K562 (cell line): ENCODE measurements at regions not wholly inside any gene's neighbourhood (a gene's known extent, or its start where the extent isn't known, plus 50 kb on each side); places are given as distances from the start of the nearest gene placed in this dataset.

Source experiments
- ATAC-seq: fragments of 200-7000 bp; cut with Tn5 transposase; 3 replicates; pipeline ENCODE4 v1.9.1; 2020; ENCODE audit warnings: moderate library complexity
- BruUV-seq: library from RNA; stranded (reverse); fragments of 400-500 nt; replicated peaks from 2 replicates; lab custom pipeline; 2021; lab: Mats Ljungman, UMichigan
- CTCF ChIA-PET: fragments of 300-600 bp; formaldehyde crosslinking; extraction: SDS; loops from one replicate; lab custom pipeline; 2021; ENCODE audit warnings: low intra/inter-chr PET ratio; lab: Yijun Ruan, JAX
- POLR2A ChIA-PET: fragments of 300-600, 350-650 bp; sonication (Branson Sonifier 250); formaldehyde crosslinking; extraction: SDS; loops from one replicate; lab custom pipeline; 2021; ENCODE audit warnings: antibody characterized with exemption, inconsistent platforms; lab: Yijun Ruan, JAX
- DNase-seq, 4 experiments: peaks; one replicate each; pipeline versions ENCODE4 v3.0.0 to v3.0.0-alpha.2; 2011 to 2018; ENCODE audit warnings: low spot score in 3 of 4, mixed read lengths in 3 of 4; ENCODE audit errors: extremely low read depth in 1 of 4
- FAIRE-seq: peaks from 2 replicates; lab custom pipeline; 2011; peaks lifted over from hg19 to GRCh38; lab: Jason Lieb, UNC
- H2AFZ ChIP-seq: 2 replicates; pipeline ENCODE4 v1.6.0; 2011; ENCODE audit warnings: low read depth, low read length, control low read depth, inconsistent platforms
- H3K27ac ChIP-seq: fragments of 200-600 bp; 3 replicates; pipeline ENCODE4 v1.8.0; 2011; ENCODE audit warnings: low read depth, mild to moderate bottlenecking, control low read depth, inconsistent platforms, low read length, moderate library complexity, mixed read lengths; ENCODE audit errors: extremely low read depth
- H3K27me3 ChIP-seq, 2 experiments: fragments of 300-600 bp in 1 of 2; 2 replicates in 1 of 2; 3 replicates in 1 of 2; pipeline versions ENCODE4 v1.6.0 to v1.8.0; 2011; ENCODE audit warnings: inconsistent platforms in 2 of 2, low read length in 2 of 2, mild to moderate bottlenecking in 1 of 2, mixed read lengths in 1 of 2, moderate library complexity in 1 of 2; ENCODE audit not compliant: control insufficient read depth in 2 of 2, insufficient read depth in 2 of 2
- H3K36me3 ChIP-seq: fragments of 300-600 bp; 3 replicates; pipeline ENCODE4 v1.8.0; 2011; ENCODE audit warnings: mild to moderate bottlenecking, low read length, inconsistent platforms; ENCODE audit not compliant: control insufficient read depth, insufficient read depth
- H3K4me1 ChIP-seq, 2 experiments: fragments of 200-600 bp in 1 of 2; replicated peaks in 1 of 2; 2 replicates in 1 of 2; 3 replicates in 1 of 2; pipeline versions ENCODE4 v1.5.1 to v1.8.0; 2011; ENCODE audit warnings: inconsistent platforms in 2 of 2, low read length in 2 of 2, mild to moderate bottlenecking in 1 of 2, mixed read lengths in 1 of 2, moderate library complexity in 1 of 2; ENCODE audit not compliant: control insufficient read depth in 2 of 2, insufficient read depth in 2 of 2
- H3K4me2 ChIP-seq: 2 replicates; pipeline ENCODE4 v1.6.1; 2011; ENCODE audit warnings: low read length, control low read depth, inconsistent platforms, mixed read lengths; ENCODE audit not compliant: insufficient read depth
- H3K4me3 ChIP-seq: fragments of 200-600 bp; sonication (generic), shearing (Covaris generic); 2 replicates; pipeline ENCODE4 v1.5.1; 2016; ENCODE audit warnings: control low read depth, inconsistent platforms
- H3K79me2 ChIP-seq: fragments of 200-600 bp; 3 replicates; pipeline ENCODE4 v1.8.0; 2011; ENCODE audit warnings: low read length, inconsistent platforms; ENCODE audit not compliant: control insufficient read depth, insufficient read depth
- H3K9ac ChIP-seq, 2 experiments: 2 replicates each; pipeline versions ENCODE4 v1.6.0 to v1.6.1; 2011; ENCODE audit warnings: low read depth in 2 of 2, low read length in 2 of 2, control low read depth in 1 of 2, inconsistent platforms in 1 of 2, mild to moderate bottlenecking in 1 of 2, mixed read lengths in 1 of 2; ENCODE audit not compliant: insufficient read depth in 1 of 2
- H3K9me1 ChIP-seq: one replicate; pipeline ENCODE4 v1.6.0; 2011; ENCODE audit warnings: inconsistent platforms, mild to moderate bottlenecking, low read length, moderate library complexity; ENCODE audit not compliant: control insufficient read depth, insufficient read depth
- H3K9me3 ChIP-seq: replicated peaks from 2 replicates; pipeline ENCODE4 v1.5.1; 2011; ENCODE audit warnings: low read depth, low read length, inconsistent platforms; ENCODE audit not compliant: control insufficient read depth, insufficient read depth
- H4K20me1 ChIP-seq: replicated peaks from 2 replicates; pipeline ENCODE4 v1.6.1; 2011; ENCODE audit warnings: low read length, inconsistent platforms, mixed read lengths; ENCODE audit not compliant: control insufficient read depth, insufficient read depth
- ERF ChIP-seq: fragments of 450-650 bp; formaldehyde crosslinking; IDR thresholded peaks from 2 replicates; pipeline ENCODE4 v1.4.0; 2020; ENCODE audit warnings: mild to moderate bottlenecking, mixed read lengths
- ESRRA ChIP-seq: fragments of 450-650 bp; IDR thresholded peaks from 2 replicates; pipeline ENCODE4 v1.6.1; 2014; ENCODE audit warnings: low read depth, mild to moderate bottlenecking, moderate library complexity, borderline replicate concordance
- FOXP1 ChIP-seq: sonication (generic); formaldehyde crosslinking; IDR thresholded peaks from 2 replicates; pipeline ENCODE4 v1.8.0; 2022; ENCODE audit warnings: mild to moderate bottlenecking, missing genetic modification reagents
- FUS ChIP-seq: fragments of 200-400 bp; formaldehyde crosslinking; optimal IDR thresholded peaks from 2 replicates; pipeline ENCODE3; 2017; ENCODE audit warnings: low read depth, low read length
- GATA2 ChIP-seq: sonication (generic); formaldehyde crosslinking; IDR thresholded peaks from 2 replicates; pipeline ENCODE4 v1.4.0; 2020; ENCODE audit warnings: mild to moderate bottlenecking, missing genetic modification reagents
- RBM34 ChIP-seq: fragments of 200-400 bp; formaldehyde crosslinking; IDR thresholded peaks from 2 replicates; pipeline ENCODE4 v1.6.1; 2018; ENCODE audit warnings: low read length, borderline replicate concordance; ENCODE audit not compliant: insufficient read depth
- RNF2 ChIP-seq: sonication (generic); IDR thresholded peaks from 2 replicates; pipeline ENCODE4 v1.6.1; 2016
- TCF7L2 ChIP-seq: fragments of 150-350 bp; IDR thresholded peaks from 2 replicates; pipeline ENCODE4 v1.6.1; 2016; ENCODE audit warnings: low read depth, mild to moderate bottlenecking, low read length, moderate library complexity
- TGIF2 ChIP-seq: sonication (generic); formaldehyde crosslinking; IDR thresholded peaks from 2 replicates; pipeline ENCODE4 v1.8.1; 2022; ENCODE audit warnings: mild to moderate bottlenecking, missing genetic modification reagents, moderate library complexity
- TSC22D4 ChIP-seq: fragments of 450-650 bp; IDR thresholded peaks from 2 replicates; pipeline ENCODE4 v1.6.1; 2016; ENCODE audit warnings: missing genetic modification characterization, missing biosample characterization, control low read depth
- U2AF2 ChIP-seq: fragments of 200-400 bp; formaldehyde crosslinking; optimal IDR thresholded peaks from 2 replicates; pipeline ENCODE3; 2017; ENCODE audit warnings: low read depth, mild to moderate bottlenecking, low read length
- ZNF347 ChIP-seq: fragments of 450-650 bp; formaldehyde crosslinking; IDR thresholded peaks from 2 replicates; pipeline ENCODE4 v1.4.0; 2020; ENCODE audit warnings: low read depth, mild to moderate bottlenecking, moderate library complexity
- ZNF551 ChIP-seq: fragments of 250-450 bp; sonication (Bioruptor Pico); IDR thresholded peaks from 2 replicates; pipeline ENCODE4 v1.5.0; 2021; ENCODE audit warnings: mild to moderate bottlenecking, moderate library complexity
- ZNF57 ChIP-seq: fragments of 450-650 bp; formaldehyde crosslinking; IDR thresholded peaks from 2 replicates; pipeline ENCODE4 v1.4.0; 2020; ENCODE audit warnings: mild to moderate bottlenecking, moderate library complexity
- ZNF592 ChIP-seq: fragments of 450-650 bp; IDR thresholded peaks from 2 replicates; pipeline ENCODE4 v1.6.1; 2017; ENCODE audit warnings: antibody characterized with exemption, mild to moderate bottlenecking
- WGBS: fragments of 100-300 bp; shearing (Covaris generic); methylation state at CpG from one replicate; pipeline ENCODE4 v1.1.6; 2016; ENCODE audit warnings: low coverage, mixed read lengths; ENCODE audit not compliant: insufficient coverage; ENCODE audit errors: missing lambda C conversion rate; 5-methylcytosine and 5-hydroxymethylcytosine counted together
- in situ Hi-C: fragments of 300-500 bp; cut with MboI; formaldehyde crosslinking; loops from 4 replicates; pipeline ENCODE4 v1.15.0; 2018; ENCODE audit warnings: inconsistent platforms, mixed read lengths
- intact Hi-C: fragments of 100-400 bp; cut with micrococcal nuclease; formaldehyde crosslinking; loops from 2 replicates; pipeline ENCODE4 v1.14.2; 2022

GRCh38 chr13:103373916-103374315 is 307.7 kb upstream of the SLC10A2 start:
- in situ Hi-C loops (no loop called here), intact Hi-C loops (no loop called here)
- POLR2A ChIA-PET: no interaction called here

More at GRCh38 chr13:103373916-103374315, 307.7 kb upstream of the SLC10A2 start:
- ATAC-seq (no peak), FAIRE-seq (no peak)
- no peaks in the 10 kb centered on the region for H3K9me1 ChIP-seq
- H2AFZ ChIP-seq: no peak overlapping the region
- H3K4me3 ChIP-seq: no peak overlapping the region
- no peak overlapping the region for H3K27ac ChIP-seq
- H3K4me1 ChIP-seq: no peaks in the 10 kb centered on the region
- H3K79me2 ChIP-seq: no peaks in the 10 kb centered on the region
- H3K27me3 ChIP-seq: no peaks in the 10 kb centered on the region
- no peaks in the 10 kb centered on the region for H4K20me1 ChIP-seq
- H3K9ac ChIP-seq: no peak overlapping the region
- WGBS: 0% methylated on average over 4 of the region's 4 CpGs
- no peak for TF ChIP-seq FUS
- TF ChIP-seq GATA2: no peak
- TF ChIP-seq U2AF2: no peak
- TF ChIP-seq TSC22D4 (tag): no peak
- no peak for TF ChIP-seq RBM34
- no peak for TF ChIP-seq ZNF551 (CRISPR knock-in tag)
- no peak for TF ChIP-seq RNF2
- no peak for TF ChIP-seq ZNF347
- no peak for TF ChIP-seq TCF7L2
- no peak for TF ChIP-seq ERF (CRISPR knock-in tag)
- TF ChIP-seq FOXP1: no peak
- TF ChIP-seq ZNF57 (CRISPR knock-in tag): no peak
- no peak for TF ChIP-seq TGIF2
- no peak for TF ChIP-seq ESRRA
- TF ChIP-seq ZNF592: no peak
- TF ChIP-seq, all 486 proteins: peak for 0
- H3K9me3 ChIP-seq: no peaks in the 10 kb centered on the region
- no TSS peak for BruUV-seq
- H3K4me2 ChIP-seq: no peak overlapping the region
- CTCF ChIA-PET: no interaction called here
- H3K36me3 ChIP-seq: no peaks in the 10 kb centered on the region
- no peak for DNase-seq
